ENCODE measurements at regions not wholly inside any gene's neighbourhood (a gene's known extent, or its start where the extent isn't known, plus 50 kb on each side); places are given as distances from the start of the nearest gene placed in this dataset.

DNA sequence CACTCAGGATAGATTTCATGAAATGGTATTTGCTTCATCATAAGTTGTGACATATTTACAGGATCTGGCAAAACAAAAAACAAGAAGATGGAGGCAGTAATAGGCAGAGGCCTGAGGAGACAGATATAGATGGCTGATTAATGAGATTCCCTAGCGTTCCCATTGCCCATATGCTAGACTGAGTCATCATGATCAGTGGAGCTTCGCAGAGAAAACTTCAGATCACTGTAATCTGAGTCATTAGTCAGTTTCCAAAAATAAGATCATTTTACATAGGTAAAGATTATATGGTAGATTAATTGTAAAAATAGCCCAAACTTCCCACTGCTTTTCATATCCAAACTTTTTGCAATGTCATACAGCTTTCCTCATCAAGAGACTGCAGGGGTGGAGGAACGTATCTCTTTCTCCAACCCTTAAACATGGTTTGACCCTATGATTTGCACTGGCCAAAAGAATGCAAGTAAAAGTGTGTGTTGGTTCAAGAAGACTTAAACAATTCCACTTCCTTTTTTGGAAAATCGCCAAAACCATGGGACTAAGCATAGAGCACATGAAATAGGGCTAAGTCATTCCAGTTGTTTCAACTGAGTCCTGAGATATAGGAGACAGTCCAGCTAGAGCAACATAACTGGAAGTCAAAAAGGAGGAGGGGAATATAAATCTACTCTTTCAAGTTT lies 626.0 kb downstream of the RNF144B start (continued):
- no peak for TF ChIP-seq CEBPZ (IDR thresholded peaks at IDR 0.05; ENCODE audit: borderline replicate concordance, low read depth, low read length)
- TF ChIP-seq POU5F1 (IDR thresholded peaks at IDR 0.05; ENCODE audit: borderline replicate concordance, low read depth, low read length, partially characterized antibody) = no peak
- no peak for TF ChIP-seq ZNF583 (CRISPR knock-in tag; IDR thresholded peaks at IDR 0.05)
- TF ChIP-seq, protein P1, sequence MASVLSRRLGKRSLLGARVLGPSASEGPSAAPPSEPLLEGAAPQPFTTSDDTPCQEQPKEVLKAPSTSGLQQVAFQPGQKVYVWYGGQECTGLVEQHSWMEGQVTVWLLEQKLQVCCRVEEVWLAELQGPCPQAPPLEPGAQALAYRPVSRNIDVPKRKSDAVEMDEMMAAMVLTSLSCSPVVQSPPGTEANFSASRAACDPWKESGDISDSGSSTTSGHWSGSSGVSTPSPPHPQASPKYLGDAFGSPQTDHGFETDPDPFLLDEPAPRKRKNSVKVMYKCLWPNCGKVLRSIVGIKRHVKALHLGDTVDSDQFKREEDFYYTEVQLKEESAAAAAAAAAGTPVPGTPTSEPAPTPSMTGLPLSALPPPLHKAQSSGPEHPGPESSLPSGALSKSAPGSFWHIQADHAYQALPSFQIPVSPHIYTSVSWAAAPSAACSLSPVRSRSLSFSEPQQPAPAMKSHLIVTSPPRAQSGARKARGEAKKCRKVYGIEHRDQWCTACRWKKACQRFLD (CRISPR knock-in tag; IDR thresholded peaks at IDR 0.05) = no peak
- no peak for TF ChIP-seq SAFB2 (IDR thresholded peaks at IDR 0.05; ENCODE audit: borderline replicate concordance, low read depth, low read length, severe bottlenecking)
- TF ChIP-seq, protein P2, sequence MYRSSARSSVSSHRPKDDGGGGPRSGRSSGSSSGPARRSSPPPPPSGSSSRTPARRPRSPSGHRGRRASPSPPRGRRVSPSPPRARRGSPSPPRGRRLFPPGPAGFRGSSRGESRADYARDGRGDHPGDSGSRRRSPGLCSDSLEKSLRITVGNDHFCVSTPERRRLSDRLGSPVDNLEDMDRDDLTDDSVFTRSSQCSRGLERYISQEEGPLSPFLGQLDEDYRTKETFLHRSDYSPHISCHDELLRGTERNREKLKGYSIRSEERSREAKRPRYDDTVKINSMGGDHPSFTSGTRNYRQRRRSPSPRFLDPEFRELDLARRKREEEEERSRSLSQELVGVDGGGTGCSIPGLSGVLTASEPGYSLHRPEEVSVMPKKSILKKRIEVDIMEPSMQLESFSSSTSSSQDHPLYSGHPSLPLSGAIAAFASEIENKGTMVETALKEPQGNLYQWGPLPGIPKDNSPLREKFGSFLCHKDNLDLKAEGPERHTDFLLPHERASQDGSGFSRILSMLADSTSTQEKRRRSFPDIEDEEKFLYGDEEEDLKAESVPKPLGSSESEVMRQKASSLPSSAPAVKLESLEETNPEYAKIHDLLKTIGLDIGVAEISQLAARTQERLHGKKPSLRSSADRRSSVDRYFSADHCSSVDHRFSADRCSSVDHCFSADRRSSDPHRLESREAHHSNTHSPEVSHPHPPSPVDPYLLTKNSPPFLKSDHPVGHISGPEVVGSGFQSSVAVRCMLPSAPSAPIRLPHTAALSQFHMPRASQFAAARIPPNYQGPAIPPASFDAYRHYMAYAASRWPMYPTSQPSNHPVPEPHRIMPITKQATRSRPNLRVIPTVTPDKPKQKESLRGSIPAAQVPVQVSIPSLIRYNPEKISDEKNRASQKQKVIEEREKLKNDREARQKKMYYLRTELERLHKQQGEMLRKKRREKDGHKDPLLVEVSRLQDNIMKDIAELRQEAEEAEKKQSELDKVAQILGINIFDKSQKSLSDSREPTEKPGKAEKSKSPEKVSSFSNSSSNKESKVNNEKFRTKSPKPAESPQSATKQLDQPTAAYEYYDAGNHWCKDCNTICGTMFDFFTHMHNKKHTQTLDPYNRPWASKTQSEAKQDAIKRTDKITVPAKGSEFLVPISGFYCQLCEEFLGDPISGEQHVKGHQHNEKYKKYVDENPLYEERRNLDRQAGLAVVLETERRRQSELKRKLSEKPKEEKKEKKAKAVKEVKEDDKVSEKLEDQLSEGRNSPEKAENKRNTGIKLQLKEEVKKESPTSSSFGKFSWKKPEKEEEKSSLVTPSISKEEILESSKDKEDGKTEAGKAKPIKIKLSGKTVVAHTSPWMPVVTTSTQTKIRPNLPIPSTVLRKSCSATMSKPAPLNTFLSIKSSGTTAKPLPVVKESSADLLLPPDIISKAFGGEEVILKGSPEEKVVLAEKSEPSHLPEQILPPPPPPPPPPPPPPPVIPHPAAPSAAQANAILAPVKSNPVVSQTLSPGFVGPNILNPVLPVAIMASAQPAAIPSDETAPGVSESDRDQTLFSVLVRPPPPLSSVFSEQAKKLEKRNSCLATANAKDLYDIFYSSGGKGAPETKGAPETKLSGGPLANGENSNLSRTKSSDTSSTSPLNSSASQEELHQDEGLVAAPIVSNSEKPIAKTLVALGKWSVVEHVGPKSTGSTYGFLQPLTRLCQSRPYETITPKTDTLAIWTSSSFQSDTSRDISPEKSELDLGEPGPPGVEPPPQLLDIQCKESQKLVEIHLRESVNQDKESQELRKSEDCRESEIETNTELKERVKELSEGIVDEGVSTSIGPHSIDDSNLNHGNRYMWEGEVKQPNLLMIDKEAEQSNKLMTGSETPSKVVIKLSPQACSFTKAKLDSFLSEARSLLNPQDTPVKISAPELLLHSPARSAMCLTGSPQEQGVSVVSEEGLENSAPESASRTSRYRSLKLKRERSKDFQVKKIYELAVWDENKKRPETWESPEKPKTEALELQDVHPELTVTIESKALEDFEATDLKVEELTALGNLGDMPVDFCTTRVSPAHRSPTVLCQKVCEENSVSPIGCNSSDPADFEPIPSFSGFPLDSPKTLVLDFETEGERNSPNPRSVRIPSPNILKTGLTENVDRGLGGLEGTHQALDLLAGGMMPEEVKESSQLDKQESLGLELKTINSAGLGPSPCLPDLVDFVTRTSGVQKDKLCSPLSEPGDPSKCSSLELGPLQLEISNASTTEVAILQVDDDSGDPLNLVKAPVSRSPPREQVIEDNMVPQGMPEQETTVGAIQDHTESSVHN (IDR thresholded peaks at IDR 0.05; ENCODE audit: borderline replicate concordance in 1 of 2, low read depth in 1 of 2) = no peak
- TF ChIP-seq MAX (CRISPR knock-in tag; IDR thresholded peaks at IDR 0.05) = no peak
- no peak for TF ChIP-seq SIX5 (IDR thresholded peaks at IDR 0.05; ENCODE audit: borderline replicate concordance in 1 of 2, insufficient read depth in 1 of 2, low read depth in 1 of 2, low read length in 2 of 2)
